ENCODE measurements at regions not wholly inside any gene's neighbourhood (a gene's known extent, or its start where the extent isn't known, plus 50 kb on each side); places are given as distances from the start of the nearest gene placed in this dataset.

DNA sequence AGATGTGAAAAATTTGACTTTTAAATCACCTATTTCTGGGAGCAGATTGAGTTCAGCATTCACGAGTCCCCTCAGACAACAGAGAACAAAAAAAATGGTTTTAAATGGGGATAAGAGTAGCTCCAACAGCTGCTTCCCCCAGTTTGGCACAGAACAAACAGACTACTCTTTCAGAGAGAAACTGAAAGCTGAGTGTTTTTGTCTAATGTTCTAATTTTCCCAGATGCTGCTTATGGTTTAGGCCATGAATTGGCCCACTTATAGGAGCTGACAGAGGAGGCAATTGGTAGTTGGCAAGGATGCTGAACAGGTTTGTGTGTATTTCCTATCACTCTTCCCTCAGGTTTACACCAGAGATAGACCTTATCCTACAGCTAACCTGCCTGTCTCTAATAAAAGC is 1637.4 kb upstream of the PRMT6 start:
- no peak for TF ChIP-seq POLR2A (IDR thresholded peaks at IDR 0.05; ENCODE audit: low read depth, low read length)
- no peak for TF ChIP-seq POLR2AphosphoS5 (IDR thresholded peaks at IDR 0.05; ENCODE audit: low read depth, low read length)
